RWPE1 (cell line): ENCODE measurements at regions not wholly inside any gene's neighbourhood (a gene's known extent, or its start where the extent isn't known, plus 50 kb on each side); places are given as distances from the start of the nearest gene placed in this dataset.

Source experiments
- CTCF ChIA-PET: fragments of 350-600 bp; sonication (Branson Sonifier 250); formaldehyde crosslinking; extraction: SDS; loops from one replicate; lab custom pipeline; 2021; lab: Yijun Ruan, JAX
- POLR2A ChIA-PET: fragments of 400-600 bp; formaldehyde crosslinking; extraction: SDS; loops from one replicate; lab custom pipeline; 2020; ENCODE audit warnings: antibody characterized with exemption; ENCODE audit not compliant: low non-redundant PET; lab: Yijun Ruan, JAX
- DNase-seq: peaks from one replicate; pipeline ENCODE4 v3.0.0; 2012; ENCODE audit warnings: low spot score
- H3K27ac ChIP-seq: fragments of 450-650 bp; 2 replicates; pipeline ENCODE4 v1.5.1; 2017
- TF ChIP-seq, protein P1 (sequence below): fragments of 450-650 bp; conservative IDR thresholded peaks from 2 replicates; pipeline ENCODE4 v1.5.1; 2017; ENCODE audit warnings: low read depth, mild to moderate bottlenecking

DNA sequence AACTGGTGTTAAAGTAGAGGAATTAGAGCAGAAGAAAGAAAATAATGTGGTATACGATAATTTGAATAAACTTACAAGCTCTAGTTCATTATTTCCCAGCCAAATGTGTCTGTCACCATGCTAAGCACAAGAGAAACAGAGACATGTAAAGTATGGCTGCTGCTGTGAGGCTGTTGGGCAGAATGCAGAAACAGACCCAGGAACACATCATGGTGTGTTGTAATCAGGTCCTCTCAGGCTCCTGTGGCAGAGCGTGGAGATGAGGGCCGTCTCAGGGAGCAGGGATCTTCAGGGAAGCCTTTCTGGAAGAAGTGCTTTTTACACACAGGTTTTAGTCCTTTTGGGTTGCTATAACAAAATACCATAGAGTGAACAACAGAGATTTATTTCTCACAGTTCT is 710.7 kb upstream of the SGCG start:
- TF ChIP-seq, protein P1, sequence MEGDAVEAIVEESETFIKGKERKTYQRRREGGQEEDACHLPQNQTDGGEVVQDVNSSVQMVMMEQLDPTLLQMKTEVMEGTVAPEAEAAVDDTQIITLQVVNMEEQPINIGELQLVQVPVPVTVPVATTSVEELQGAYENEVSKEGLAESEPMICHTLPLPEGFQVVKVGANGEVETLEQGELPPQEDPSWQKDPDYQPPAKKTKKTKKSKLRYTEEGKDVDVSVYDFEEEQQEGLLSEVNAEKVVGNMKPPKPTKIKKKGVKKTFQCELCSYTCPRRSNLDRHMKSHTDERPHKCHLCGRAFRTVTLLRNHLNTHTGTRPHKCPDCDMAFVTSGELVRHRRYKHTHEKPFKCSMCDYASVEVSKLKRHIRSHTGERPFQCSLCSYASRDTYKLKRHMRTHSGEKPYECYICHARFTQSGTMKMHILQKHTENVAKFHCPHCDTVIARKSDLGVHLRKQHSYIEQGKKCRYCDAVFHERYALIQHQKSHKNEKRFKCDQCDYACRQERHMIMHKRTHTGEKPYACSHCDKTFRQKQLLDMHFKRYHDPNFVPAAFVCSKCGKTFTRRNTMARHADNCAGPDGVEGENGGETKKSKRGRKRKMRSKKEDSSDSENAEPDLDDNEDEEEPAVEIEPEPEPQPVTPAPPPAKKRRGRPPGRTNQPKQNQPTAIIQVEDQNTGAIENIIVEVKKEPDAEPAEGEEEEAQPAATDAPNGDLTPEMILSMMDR: no peak
- CTCF ChIA-PET: no interaction called here

DNA sequence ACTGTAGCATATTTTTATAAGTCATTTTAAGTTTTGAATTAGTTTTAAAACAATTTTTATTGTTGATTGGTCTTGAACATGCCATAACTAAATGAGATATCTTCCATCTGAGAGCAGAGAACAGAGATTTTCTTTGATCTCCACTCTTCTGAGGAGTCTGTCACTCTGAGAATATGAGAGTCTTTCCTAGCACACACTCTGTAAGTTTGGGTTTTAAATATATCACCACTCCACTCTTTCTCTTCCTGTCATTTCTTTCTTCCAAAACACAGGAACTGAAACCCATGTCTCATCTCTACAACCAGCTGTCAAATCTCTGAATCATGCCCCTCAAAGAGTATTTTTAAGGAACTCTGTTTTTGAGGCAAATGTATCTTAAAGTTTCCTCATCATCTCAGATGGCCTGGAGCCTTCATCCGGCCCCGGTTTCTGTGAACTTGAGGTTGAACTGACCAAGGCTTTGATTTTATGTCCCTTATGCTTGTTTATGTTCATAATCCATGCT is 698.2 kb upstream of the SGCG start:
- ChIA-PET POLR2A (no interaction called here), CTCF (interaction anchor here (0.7 kb wide), 1 partner anchor 241 kb away, joined by 3 read pairs; no protein-coding TSS in a partner anchor)
- H3K27ac ChIP-seq: no peak overlapping the region
- TF ChIP-seq, protein P1: no peak
- DNase-seq: no peak

More for the DNA sequence above, 710.7 kb upstream of the SGCG start:
- POLR2A ChIA-PET: no interaction called here
- no peak overlapping the region for H3K27ac ChIP-seq
- no peak for DNase-seq

DNA sequence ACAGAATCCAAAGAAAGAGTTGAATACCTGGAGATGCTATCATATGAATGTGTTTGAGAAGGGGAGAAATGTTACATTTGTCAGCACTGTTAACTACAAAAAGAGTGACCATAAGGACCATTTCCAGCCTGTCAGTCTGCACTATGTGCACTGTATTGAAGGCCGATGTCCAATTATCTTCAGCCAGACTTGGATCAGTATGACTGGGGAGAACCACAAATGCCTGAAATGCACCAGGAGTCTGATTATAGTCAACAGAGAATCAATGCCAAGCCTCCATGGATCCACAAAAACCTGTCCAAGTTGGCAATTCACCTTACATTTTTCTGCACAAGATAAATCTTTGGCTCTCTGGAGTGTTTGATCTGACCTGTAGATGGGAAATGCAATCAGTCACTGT is 697.5 kb upstream of the SGCG start:
- ChIA-PET CTCF (no interaction called here), POLR2A (no interaction called here)
- H3K27ac ChIP-seq: no peak overlapping the region

DNA sequence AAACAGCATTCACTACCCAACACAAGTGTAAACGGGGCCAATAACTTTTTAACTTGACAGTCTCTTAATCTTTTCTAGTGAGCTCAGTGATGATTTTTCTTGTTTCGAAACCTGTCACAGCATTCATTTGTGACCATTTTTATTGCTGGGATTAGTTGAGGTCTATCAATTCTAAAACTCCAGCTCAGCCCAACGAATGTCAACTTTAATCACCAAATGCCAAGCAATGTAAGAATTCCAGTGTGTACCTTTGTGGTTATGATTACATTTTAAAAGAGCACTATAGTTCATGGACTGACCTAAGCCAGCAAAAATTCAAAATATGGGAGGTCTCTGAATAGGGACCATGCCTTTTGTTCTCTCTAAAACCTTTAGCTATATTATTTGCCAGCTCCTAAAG is 694.3 kb upstream of the SGCG start:
- ChIA-PET POLR2A (no interaction called here), CTCF (no interaction called here)
- no peak for DNase-seq
- H3K27ac ChIP-seq: no peak overlapping the region
- TF ChIP-seq, protein P1: no peak

More for the DNA sequence above, 697.5 kb upstream of the SGCG start:
- TF ChIP-seq, protein P1: no peak
- no peak for DNase-seq

DNA sequence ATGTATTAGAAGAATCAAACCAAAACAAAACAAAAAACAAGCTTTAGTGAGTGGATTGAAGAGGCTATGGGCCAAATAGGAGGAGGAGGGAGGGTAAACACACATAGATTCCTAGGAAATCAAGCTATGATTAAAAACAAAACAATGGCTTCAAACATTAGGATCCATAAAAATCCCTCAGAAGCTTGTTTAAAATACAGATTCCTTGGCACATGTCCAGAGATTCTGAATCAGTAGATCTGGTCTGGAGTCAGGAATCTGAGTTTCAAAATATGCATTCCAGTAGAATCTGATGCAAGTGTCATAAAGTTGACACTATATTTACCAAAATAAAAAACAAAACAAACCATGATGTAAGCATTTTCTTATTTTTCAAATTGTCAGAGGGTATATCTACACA is 692.8 kb upstream of the SGCG start:
- POLR2A ChIA-PET: no interaction called here

DNA sequence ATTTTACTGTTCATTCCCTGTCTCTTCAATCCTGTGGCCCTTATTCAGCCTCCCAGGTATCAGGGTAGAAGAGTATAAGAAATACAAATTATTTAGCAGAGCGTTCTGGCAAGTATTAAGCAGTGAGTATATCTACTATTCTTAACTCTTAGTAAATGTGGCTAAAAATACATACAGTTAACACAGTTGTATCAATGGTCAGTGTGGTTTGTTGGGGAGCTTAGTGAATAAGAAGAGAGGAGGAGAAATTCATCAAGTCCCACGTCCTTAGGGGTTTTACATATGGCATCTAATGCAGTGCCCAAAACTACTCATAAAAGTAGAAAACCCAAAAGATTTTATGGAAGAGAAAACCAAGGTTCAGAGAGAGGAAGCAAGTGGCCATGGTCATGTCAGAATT is 691.0 kb upstream of the SGCG start:
- TF ChIP-seq, protein P1: no peak
- ChIA-PET CTCF (no interaction called here), POLR2A (no interaction called here)
- no peak overlapping the region for H3K27ac ChIP-seq
- no peak for DNase-seq

More for the DNA sequence above, 692.8 kb upstream of the SGCG start:
- CTCF ChIA-PET: no interaction called here
- H3K27ac ChIP-seq: no peak overlapping the region
- DNase-seq: no peak
- TF ChIP-seq, protein P1: no peak
